Activated T-cell treated with anti-CD3 and anti-CD28 coated beads, Interleukin-2, amount 50 U/mL, for 24 hours (primary cell): ENCODE measurements at regions not wholly inside any gene's neighbourhood (a gene's known extent, or its start where the extent isn't known, plus 50 kb on each side); places are given as distances from the start of the nearest gene placed in this dataset.

Experiments
- DNase-seq: peaks from one replicate; pipeline ENCODE4 v3.0.0-alpha.2; 2020
- H3K27ac Mint-ChIP-seq: 2 replicates; pipeline ENCODE4 v1.8.0; 2020; ENCODE audit warnings: mild to moderate bottlenecking, mixed read lengths
- H3K27me3 Mint-ChIP-seq: 2 replicates; pipeline ENCODE4 v1.8.0; 2020; ENCODE audit warnings: mixed read lengths
- H3K36me3 Mint-ChIP-seq: 2 replicates; pipeline ENCODE4 v1.8.0; 2020; ENCODE audit warnings: low read depth, mixed read lengths
- H3K4me1 Mint-ChIP-seq: 2 replicates; pipeline ENCODE4 v1.8.0; 2020; ENCODE audit warnings: low read depth, mixed read lengths
- H3K4me3 Mint-ChIP-seq: 2 replicates; pipeline ENCODE4 v1.8.0; 2020; ENCODE audit warnings: mild to moderate bottlenecking, moderate library complexity, mixed read lengths
- H3K9me3 Mint-ChIP-seq: 2 replicates; pipeline ENCODE4 v1.8.0; 2020; ENCODE audit warnings: mixed read lengths

- Mint-ChIP-seq H3K36me3 (no peaks in the 10 kb centered on the region), H3K27ac (no peak overlapping the region), H3K9me3 (no peaks in the 10 kb centered on the region), H3K4me3 (no peak overlapping the region), H3K27me3 (peaks cover 19% of the 10 kb centered on the region), H3K4me1 (no peaks in the 10 kb centered on the region)
- no peak for DNase-seq
Measured at GRCh38 chr1:57638239-57638638, 214.4 kb upstream of the DAB1 start.

GRCh38 chr1:57637155-57637554, 213.3 kb upstream of the DAB1 start:
- Mint-ChIP-seq H3K4me3 (no peak overlapping the region), H3K27me3 (peaks cover 22% of the 10 kb centered on the region), H3K9me3 (no peaks in the 10 kb centered on the region), H3K27ac (no peak overlapping the region), H3K36me3 (no peaks in the 10 kb centered on the region), H3K4me1 (no peaks in the 10 kb centered on the region)
- DNase-seq, result no peak

- H3K4me1 Mint-ChIP-seq, result no peaks in the 10 kb centered on the region
- H3K27me3 Mint-ChIP-seq, result peaks cover 21% of the 10 kb centered on the region
- H3K27ac Mint-ChIP-seq, result no peak overlapping the region
- no peak overlapping the region for H3K4me3 Mint-ChIP-seq
- H3K9me3 Mint-ChIP-seq, result no peaks in the 10 kb centered on the region
- H3K36me3 Mint-ChIP-seq, result no peaks in the 10 kb centered on the region
- no peak for DNase-seq
Measured at GRCh38 chr1:57633881-57634280, 210.0 kb upstream of the DAB1 start.

- Mint-ChIP-seq H3K9me3 (no peaks in the 10 kb centered on the region), H3K27ac (no peak overlapping the region), H3K36me3 (no peaks in the 10 kb centered on the region), H3K4me1 (no peaks in the 10 kb centered on the region), H3K4me3 (no peak overlapping the region), H3K27me3 (peaks cover 21% of the 10 kb centered on the region)
- DNase-seq, result no peak
Measured at GRCh38 chr1:57633056-57633455, 209.2 kb upstream of the DAB1 start.

- no peak overlapping the region for H3K4me3 Mint-ChIP-seq
- no peak overlapping the region for H3K27ac Mint-ChIP-seq
- no peaks in the 10 kb centered on the region for H3K9me3 Mint-ChIP-seq
- no peak for DNase-seq
- H3K36me3 Mint-ChIP-seq, result no peaks in the 10 kb centered on the region
- H3K27me3 Mint-ChIP-seq, result peaks cover 21% of the 10 kb centered on the region
- H3K4me1 Mint-ChIP-seq, result no peaks in the 10 kb centered on the region
Measured at GRCh38 chr1:57632401-57632800, 208.5 kb upstream of the DAB1 start.

- no peaks in the 10 kb centered on the region for H3K9me3 Mint-ChIP-seq
- peaks cover 2% of the 10 kb centered on the region for H3K27me3 Mint-ChIP-seq
- DNase-seq, result no peak
- H3K27ac Mint-ChIP-seq, result no peak overlapping the region
- H3K36me3 Mint-ChIP-seq, result no peaks in the 10 kb centered on the region
- no peaks in the 10 kb centered on the region for H3K4me1 Mint-ChIP-seq
- H3K4me3 Mint-ChIP-seq, result no peak overlapping the region
Measured at GRCh38 chr1:57627612-57628011, 203.8 kb upstream of the DAB1 start.

GRCh38 chr1:57623791-57624538, 200.1 kb upstream of the DAB1 start:
- Mint-ChIP-seq H3K4me1 (no peaks in the 10 kb centered on the region), H3K36me3 (no peaks in the 10 kb centered on the region), H3K9me3 (no peaks in the 10 kb centered on the region), H3K4me3 (no peak overlapping the region), H3K27ac (no peak overlapping the region), H3K27me3 (no peaks in the 10 kb centered on the region)
- DNase-seq, result no peak

GRCh38 chr1:57623039-57623790, 199.4 kb upstream of the DAB1 start:
- H3K36me3 Mint-ChIP-seq, result no peaks in the 10 kb centered on the region
- no peak for DNase-seq
- H3K4me3 Mint-ChIP-seq, result no peak overlapping the region
- H3K9me3 Mint-ChIP-seq, result no peaks in the 10 kb centered on the region
- H3K27me3 Mint-ChIP-seq, result peaks cover 3% of the 10 kb centered on the region
- no peak overlapping the region for H3K27ac Mint-ChIP-seq
- H3K4me1 Mint-ChIP-seq, result no peaks in the 10 kb centered on the region

GRCh38 chr1:57621776-57622175, 197.9 kb upstream of the DAB1 start:
- H3K9me3 Mint-ChIP-seq, result no peaks in the 10 kb centered on the region
- no peak for DNase-seq
- H3K27me3 Mint-ChIP-seq, result peaks cover 11% of the 10 kb centered on the region

GRCh38 chr1:57620605-57621004, 196.7 kb upstream of the DAB1 start:
- no peak overlapping the region for H3K4me3 Mint-ChIP-seq
- peaks cover 4% of the 10 kb centered on the region for H3K4me1 Mint-ChIP-seq
- peaks cover 14% of the 10 kb centered on the region for H3K27me3 Mint-ChIP-seq
- H3K27ac Mint-ChIP-seq, result no peak overlapping the region
- no peaks in the 10 kb centered on the region for H3K9me3 Mint-ChIP-seq
- no peaks in the 10 kb centered on the region for H3K36me3 Mint-ChIP-seq
- DNase-seq, result no peak

More at GRCh38 chr1:57621776-57622175, 197.9 kb upstream of the DAB1 start:
- no peaks in the 10 kb centered on the region for H3K4me1 Mint-ChIP-seq
- H3K36me3 Mint-ChIP-seq, result no peaks in the 10 kb centered on the region
- H3K4me3 Mint-ChIP-seq, result no peak overlapping the region
- no peak overlapping the region for H3K27ac Mint-ChIP-seq

- H3K36me3 Mint-ChIP-seq, result no peaks in the 10 kb centered on the region
- peaks cover 14% of the 10 kb centered on the region for H3K27me3 Mint-ChIP-seq
- no peak overlapping the region for H3K27ac Mint-ChIP-seq
- DNase-seq, result no peak
- H3K4me3 Mint-ChIP-seq, result no peak overlapping the region
- H3K9me3 Mint-ChIP-seq, result no peaks in the 10 kb centered on the region
- H3K4me1 Mint-ChIP-seq, result peaks cover 4% of the 10 kb centered on the region
Measured at GRCh38 chr1:57616921-57617320, 193.1 kb upstream of the DAB1 start.

- no peak overlapping the region for H3K4me3 Mint-ChIP-seq
- H3K9me3 Mint-ChIP-seq, result no peaks in the 10 kb centered on the region
- no peak overlapping the region for H3K27ac Mint-ChIP-seq
- DNase-seq, result no peak
- peaks cover 4% of the 10 kb centered on the region for H3K4me1 Mint-ChIP-seq
- H3K27me3 Mint-ChIP-seq, result peaks cover 14% of the 10 kb centered on the region
- H3K36me3 Mint-ChIP-seq, result no peaks in the 10 kb centered on the region
Measured at GRCh38 chr1:57615956-57616355, 192.1 kb upstream of the DAB1 start.

- no peak for DNase-seq
Measured at GRCh38 chr1:57612833-57613232, 189.0 kb upstream of the DAB1 start.

GRCh38 chr1:57605933-57606332, 182.1 kb upstream of the DAB1 start:
- H3K27ac Mint-ChIP-seq, result no peak overlapping the region
- H3K27me3 Mint-ChIP-seq, result peaks cover 8% of the 10 kb centered on the region
- DNase-seq, result no peak
- H3K4me3 Mint-ChIP-seq, result no peak overlapping the region
- H3K36me3 Mint-ChIP-seq, result no peaks in the 10 kb centered on the region
- no peaks in the 10 kb centered on the region for H3K4me1 Mint-ChIP-seq
- no peaks in the 10 kb centered on the region for H3K9me3 Mint-ChIP-seq

More at GRCh38 chr1:57612833-57613232, 189.0 kb upstream of the DAB1 start:
- Mint-ChIP-seq H3K4me1 (peaks cover 4% of the 10 kb centered on the region), H3K36me3 (no peaks in the 10 kb centered on the region), H3K9me3 (no peaks in the 10 kb centered on the region), H3K27me3 (peaks cover 11% of the 10 kb centered on the region), H3K27ac (no peak overlapping the region), H3K4me3 (no peak overlapping the region)

- H3K4me3 Mint-ChIP-seq, result no peak overlapping the region
- no peaks in the 10 kb centered on the region for H3K9me3 Mint-ChIP-seq
- no peak overlapping the region for H3K27ac Mint-ChIP-seq
- DNase-seq, result no peak
- H3K4me1 Mint-ChIP-seq, result no peaks in the 10 kb centered on the region
- H3K36me3 Mint-ChIP-seq, result no peaks in the 10 kb centered on the region
- peaks cover 8% of the 10 kb centered on the region for H3K27me3 Mint-ChIP-seq
Measured at GRCh38 chr1:57603696-57604095, 179.8 kb upstream of the DAB1 start.
